K562 (cell line): ENCODE measurements at regions not wholly inside any gene's neighbourhood (a gene's known extent, or its start where the extent isn't known, plus 50 kb on each side); places are given as distances from the start of the nearest gene placed in this dataset.
"Not testable (repeated sequence)": the region's sequence is repeated elsewhere in the genome, so short reads cannot be mapped to it uniquely, and the experiment has no call there.

Source experiments
- ATAC-seq: fragments of 200-7000 bp; cut with Tn5 transposase; 3 replicates; pipeline ENCODE4 v1.9.1; 2020; ENCODE audit warnings: moderate library complexity
- BruUV-seq: library from RNA; stranded (reverse); fragments of 400-500 nt; replicated peaks from 2 replicates; lab custom pipeline; 2021; lab: Mats Ljungman, UMichigan
- CTCF ChIA-PET: fragments of 300-600 bp; formaldehyde crosslinking; extraction: SDS; loops from one replicate; lab custom pipeline; 2021; ENCODE audit warnings: low intra/inter-chr PET ratio; lab: Yijun Ruan, JAX
- POLR2A ChIA-PET: fragments of 300-600, 350-650 bp; sonication (Branson Sonifier 250); formaldehyde crosslinking; extraction: SDS; loops from one replicate; lab custom pipeline; 2021; ENCODE audit warnings: antibody characterized with exemption, inconsistent platforms; lab: Yijun Ruan, JAX
- DNase-seq, 4 experiments: peaks; one replicate each; pipeline versions ENCODE4 v3.0.0 to v3.0.0-alpha.2; 2011 to 2018; ENCODE audit warnings: low spot score in 3 of 4, mixed read lengths in 3 of 4; ENCODE audit errors: extremely low read depth in 1 of 4
- FAIRE-seq: peaks from 2 replicates; lab custom pipeline; 2011; peaks lifted over from hg19 to GRCh38; lab: Jason Lieb, UNC
- H2AFZ ChIP-seq: 2 replicates; pipeline ENCODE4 v1.6.0; 2011; ENCODE audit warnings: low read depth, low read length, control low read depth, inconsistent platforms
- H3K27ac ChIP-seq: fragments of 200-600 bp; 3 replicates; pipeline ENCODE4 v1.8.0; 2011; ENCODE audit warnings: low read depth, mild to moderate bottlenecking, control low read depth, inconsistent platforms, low read length, moderate library complexity, mixed read lengths; ENCODE audit errors: extremely low read depth
- H3K27me3 ChIP-seq, 2 experiments: fragments of 300-600 bp in 1 of 2; 2 replicates in 1 of 2; 3 replicates in 1 of 2; pipeline versions ENCODE4 v1.6.0 to v1.8.0; 2011; ENCODE audit warnings: inconsistent platforms in 2 of 2, low read length in 2 of 2, mild to moderate bottlenecking in 1 of 2, mixed read lengths in 1 of 2, moderate library complexity in 1 of 2; ENCODE audit not compliant: control insufficient read depth in 2 of 2, insufficient read depth in 2 of 2
- H3K36me3 ChIP-seq: fragments of 300-600 bp; 3 replicates; pipeline ENCODE4 v1.8.0; 2011; ENCODE audit warnings: mild to moderate bottlenecking, low read length, inconsistent platforms; ENCODE audit not compliant: control insufficient read depth, insufficient read depth
- H3K4me1 ChIP-seq, 2 experiments: fragments of 200-600 bp in 1 of 2; replicated peaks in 1 of 2; 2 replicates in 1 of 2; 3 replicates in 1 of 2; pipeline versions ENCODE4 v1.5.1 to v1.8.0; 2011; ENCODE audit warnings: inconsistent platforms in 2 of 2, low read length in 2 of 2, mild to moderate bottlenecking in 1 of 2, mixed read lengths in 1 of 2, moderate library complexity in 1 of 2; ENCODE audit not compliant: control insufficient read depth in 2 of 2, insufficient read depth in 2 of 2
- H3K4me2 ChIP-seq: 2 replicates; pipeline ENCODE4 v1.6.1; 2011; ENCODE audit warnings: low read length, control low read depth, inconsistent platforms, mixed read lengths; ENCODE audit not compliant: insufficient read depth
- H3K4me3 ChIP-seq: fragments of 200-600 bp; sonication (generic), shearing (Covaris generic); 2 replicates; pipeline ENCODE4 v1.5.1; 2016; ENCODE audit warnings: control low read depth, inconsistent platforms
- H3K79me2 ChIP-seq: fragments of 200-600 bp; 3 replicates; pipeline ENCODE4 v1.8.0; 2011; ENCODE audit warnings: low read length, inconsistent platforms; ENCODE audit not compliant: control insufficient read depth, insufficient read depth
- H3K9ac ChIP-seq, 2 experiments: 2 replicates each; pipeline versions ENCODE4 v1.6.0 to v1.6.1; 2011; ENCODE audit warnings: low read depth in 2 of 2, low read length in 2 of 2, control low read depth in 1 of 2, inconsistent platforms in 1 of 2, mild to moderate bottlenecking in 1 of 2, mixed read lengths in 1 of 2; ENCODE audit not compliant: insufficient read depth in 1 of 2
- H3K9me1 ChIP-seq: one replicate; pipeline ENCODE4 v1.6.0; 2011; ENCODE audit warnings: inconsistent platforms, mild to moderate bottlenecking, low read length, moderate library complexity; ENCODE audit not compliant: control insufficient read depth, insufficient read depth
- H3K9me3 ChIP-seq: replicated peaks from 2 replicates; pipeline ENCODE4 v1.5.1; 2011; ENCODE audit warnings: low read depth, low read length, inconsistent platforms; ENCODE audit not compliant: control insufficient read depth, insufficient read depth
- H4K20me1 ChIP-seq: replicated peaks from 2 replicates; pipeline ENCODE4 v1.6.1; 2011; ENCODE audit warnings: low read length, inconsistent platforms, mixed read lengths; ENCODE audit not compliant: control insufficient read depth, insufficient read depth
- BCOR ChIP-seq: fragments of 450-650 bp; IDR thresholded peaks from 2 replicates; pipeline ENCODE4 v1.6.1; 2016
- CREB3L1 ChIP-seq: fragments of 450-650 bp; IDR thresholded peaks from 2 replicates; pipeline ENCODE4 v1.6.1; 2014; ENCODE audit warnings: low read depth, mild to moderate bottlenecking, moderate library complexity, borderline replicate concordance
- KDM1A ChIP-seq, 2 experiments: fragments of 450-650 bp; IDR thresholded peaks; 2 replicates each; pipeline ENCODE4 v1.6.1; 2016; ENCODE audit warnings: mild to moderate bottlenecking in 2 of 2
- ZNF146 ChIP-seq: IDR thresholded peaks from one replicate; pipeline ENCODE4 v1.6.1; 2018; ENCODE audit warnings: missing compliant biosample characterization; ENCODE audit not compliant: unreplicated experiment
- WGBS: fragments of 100-300 bp; shearing (Covaris generic); methylation state at CpG from one replicate; pipeline ENCODE4 v1.1.6; 2016; ENCODE audit warnings: low coverage, mixed read lengths; ENCODE audit not compliant: insufficient coverage; ENCODE audit errors: missing lambda C conversion rate; 5-methylcytosine and 5-hydroxymethylcytosine counted together
- in situ Hi-C: fragments of 300-500 bp; cut with MboI; formaldehyde crosslinking; loops from 4 replicates; pipeline ENCODE4 v1.15.0; 2018; ENCODE audit warnings: inconsistent platforms, mixed read lengths
- intact Hi-C: fragments of 100-400 bp; cut with micrococcal nuclease; formaldehyde crosslinking; loops from 2 replicates; pipeline ENCODE4 v1.14.2; 2022

- Histone ChIP-seq H3K27me3 (no peaks in the 10 kb centered on the region), H3K9ac (no peak overlapping the region), H3K4me2 (no peak overlapping the region), H2AFZ (no peak overlapping the region), H3K9me3 (no peaks in the 10 kb centered on the region), H3K79me2 (no peaks in the 10 kb centered on the region), H3K9me1 (no peaks in the 10 kb centered on the region), H3K4me3 (no peak overlapping the region), H4K20me1 (no peaks in the 10 kb centered on the region), H3K4me1 (peaks cover 5 to 30% of the 10 kb centered on the region in 2 experiments), H3K36me3 (no peaks in the 10 kb centered on the region), H3K27ac (no peak overlapping the region)
- ATAC-seq (no peak), FAIRE-seq (no peak), DNase-seq (no peak)
- no peak for TF ChIP-seq CREB3L1
- WGBS: 15% methylated on average over 1 of the region's 1 CpG
- intact Hi-C loops (loop anchor here (10.0 kb wide), 1 partner anchor 204 kb away; no protein-coding TSS in a partner anchor), in situ Hi-C loops (no loop called here)
- POLR2A ChIA-PET: no interaction called here
- no TSS peak for BruUV-seq
- CTCF ChIA-PET: no interaction called here
Observed at GRCh38 chr1:116850436-116850835, 59.3 kb upstream of the PTGFRN start.

GRCh38 chr1:116851189-116851588 lies 58.5 kb upstream of the PTGFRN start:
- FAIRE-seq, POLR2A ChIA-PET: not testable (repeated sequence)

More at GRCh38 chr1:116851189-116851588, 58.5 kb upstream of the PTGFRN start:
- BruUV-seq, H3K9me3 ChIP-seq, H3K27ac ChIP-seq, H3K4me3 ChIP-seq, H3K27me3 ChIP-seq, H3K9ac ChIP-seq, in situ Hi-C loops, H4K20me1 ChIP-seq, H3K9me1 ChIP-seq, H2AFZ ChIP-seq, DNase-seq, ATAC-seq, H3K79me2 ChIP-seq, H3K36me3 ChIP-seq, CTCF ChIA-PET, H3K4me2 ChIP-seq: not testable (repeated sequence)
- intact Hi-C loops: loop anchor here (10.0 kb wide), 1 partner anchor 204 kb away; no protein-coding TSS in a partner anchor
- peak; percentile 72 for TF ChIP-seq ZNF146 (CRISPR knock-in tag)
- TF ChIP-seq BCOR: peak; percentile 54; the same call in 1 of the 2 replicates
- TF ChIP-seq KDM1A (IDR thresholded peaks at IDR 0.05): 0 out of 4 replicates have a peak, but pooled peaks of 1 of the 2 experiments have one; percentile 25
- WGBS: 35% methylated on average over 2 of the region's 2 CpGs
- H3K4me1 ChIP-seq: peaks cover 5 to 23% of the 10 kb centered on the region in 2 experiments
